Mesenchymal stem cell (in vitro differentiated cells and primary cell): ENCODE measurements at regions not wholly inside any gene's neighbourhood (a gene's known extent, or its start where the extent isn't known, plus 50 kb on each side); places are given as distances from the start of the nearest gene placed in this dataset.
"Not testable (repeated sequence)": the region's sequence is repeated elsewhere in the genome, so short reads cannot be mapped to it uniquely, and the experiment has no call there.

ENCODE experiments used
- DNase-seq: peaks from one replicate; pipeline ENCODE4 v3.0.0-alpha.2; 2013
- H2AFZ ChIP-seq: one replicate; pipeline ENCODE4 v1.6.1; 2013; ENCODE audit warnings: low read depth, mild to moderate bottlenecking, control low read depth, inconsistent platforms, low read length, moderate library complexity
- H2AK5ac ChIP-seq: 2 replicates; pipeline ENCODE4 v1.6.1; 2013; ENCODE audit warnings: low read length, moderate library complexity, mild to moderate bottlenecking, inconsistent platforms; ENCODE audit not compliant: severe bottlenecking
- H2BK120ac ChIP-seq: one replicate; pipeline ENCODE4 v1.6.1; 2013; ENCODE audit warnings: low read depth, mild to moderate bottlenecking, inconsistent platforms, low read length, moderate library complexity
- H2BK12ac ChIP-seq, 2 experiments: one replicate each; pipeline ENCODE4 v1.6.1; 2013; ENCODE audit warnings: inconsistent platforms in 2 of 2, low read length in 2 of 2, mild to moderate bottlenecking in 2 of 2, moderate library complexity in 2 of 2, control low read depth in 1 of 2
- H2BK15ac ChIP-seq: one replicate; pipeline ENCODE4 v1.6.1; 2013; ENCODE audit warnings: mild to moderate bottlenecking, low read depth, inconsistent platforms; ENCODE audit not compliant: poor library complexity, severe bottlenecking
- H2BK5ac ChIP-seq: 2 replicates; pipeline ENCODE4 v1.6.1; 2013; ENCODE audit warnings: low read depth, mild to moderate bottlenecking, low read length, control low read depth, inconsistent platforms; ENCODE audit not compliant: poor library complexity, severe bottlenecking
- H3K14ac ChIP-seq, 2 experiments: one replicate each; pipeline ENCODE4 v1.6.1; 2013; ENCODE audit warnings: inconsistent platforms in 2 of 2, low read length in 2 of 2, control low read depth in 1 of 2, mild to moderate bottlenecking in 1 of 2, moderate library complexity in 1 of 2
- H3K18ac ChIP-seq, 2 experiments: one replicate each; pipeline ENCODE4 v1.6.1; 2013; ENCODE audit warnings: inconsistent platforms in 2 of 2, low read length in 2 of 2, control low read depth in 1 of 2, low read depth in 1 of 2, mild to moderate bottlenecking in 1 of 2
- H3K23ac ChIP-seq, 2 experiments: one replicate each; pipeline ENCODE4 v1.6.1; 2013; ENCODE audit warnings: inconsistent platforms in 2 of 2, low read length in 2 of 2, mild to moderate bottlenecking in 2 of 2, moderate library complexity in 2 of 2, control low read depth in 1 of 2
- H3K27ac ChIP-seq: 2 replicates; pipeline ENCODE4 v1.5.1; 2013; ENCODE audit warnings: mild to moderate bottlenecking, moderate library complexity, low read length, control low read depth, inconsistent platforms; ENCODE audit not compliant: poor library complexity, severe bottlenecking
- H3K27me3 ChIP-seq, 2 experiments: 2 replicates each; pipeline versions ENCODE4 v1.6.1 to v1.7.0; 2013; ENCODE audit warnings: low read length in 2 of 2, mild to moderate bottlenecking in 2 of 2, moderate library complexity in 2 of 2, control low read depth in 1 of 2, inconsistent platforms in 1 of 2; ENCODE audit not compliant: control insufficient read depth in 1 of 2, insufficient read depth in 1 of 2
- H3K36me3 ChIP-seq, 2 experiments: 2 replicates each; pipeline versions ENCODE4 v1.6.1 to v1.7.0; 2013; ENCODE audit warnings: low read length in 2 of 2, control low read depth in 1 of 2, inconsistent platforms in 1 of 2, low read depth in 1 of 2, mild to moderate bottlenecking in 1 of 2; ENCODE audit not compliant: insufficient read depth in 2 of 2, control insufficient read depth in 1 of 2
- H3K4ac ChIP-seq, 2 experiments: one replicate each; pipeline ENCODE4 v1.6.1; 2013; ENCODE audit warnings: inconsistent platforms in 2 of 2, low read length in 2 of 2, mild to moderate bottlenecking in 2 of 2, moderate library complexity in 2 of 2, control low read depth in 1 of 2, low read depth in 1 of 2
- H3K4me1 ChIP-seq: 2 replicates; pipeline ENCODE4 v1.6.1; 2013; ENCODE audit warnings: low read depth, low read length, control low read depth; ENCODE audit not compliant: control insufficient read depth, insufficient read depth
- H3K4me2 ChIP-seq: 2 replicates; pipeline ENCODE4 v1.6.1; 2013; ENCODE audit warnings: low read length, mild to moderate bottlenecking, inconsistent platforms; ENCODE audit not compliant: poor library complexity, severe bottlenecking
- H3K4me3 ChIP-seq, 2 experiments: 2 replicates each; pipeline versions ENCODE4 v1.5.1 to v1.7.0; 2013; ENCODE audit warnings: low read length in 2 of 2, mild to moderate bottlenecking in 2 of 2, control low read depth in 1 of 2, low read depth in 1 of 2; ENCODE audit not compliant: insufficient read depth in 1 of 2
- H3K79me1 ChIP-seq: replicated peaks from 2 replicates; pipeline ENCODE4 v1.6.1; 2013; ENCODE audit warnings: mild to moderate bottlenecking, control low read depth, low read length, inconsistent platforms; ENCODE audit not compliant: poor library complexity, severe bottlenecking
- H3K9ac ChIP-seq: 2 replicates; pipeline ENCODE4 v1.7.0; 2013; ENCODE audit warnings: mild to moderate bottlenecking, low read length, moderate library complexity
- H3K9me3 ChIP-seq: 2 replicates; pipeline ENCODE4 v1.7.0; 2013; ENCODE audit warnings: mild to moderate bottlenecking, low read length; ENCODE audit not compliant: control insufficient read depth
- H4K8ac ChIP-seq: one replicate; pipeline ENCODE4 v1.6.1; 2013; ENCODE audit warnings: inconsistent platforms, mild to moderate bottlenecking, low read length, moderate library complexity
- H4K91ac ChIP-seq: one replicate; pipeline ENCODE4 v1.6.1; 2013; ENCODE audit warnings: mild to moderate bottlenecking, low read length, inconsistent platforms
- WGBS: methylation state at CpG from one replicate; pipeline ENCODE4 v1.1.7; 2013; ENCODE audit warnings: mixed read lengths; 5-methylcytosine and 5-hydroxymethylcytosine counted together

GRCh38 chr15:34512628-34513027 is 70.8 kb downstream of the GOLGA8B start:
- no peak overlapping the region for H2BK15ac ChIP-seq
- no peak overlapping the region for H3K27ac ChIP-seq
- no peak overlapping the region for H2AK5ac ChIP-seq
- H2BK12ac ChIP-seq = no peak overlapping the region
- 43% methylated on average over 4 of the region's 4 CpGs for WGBS
- no peak overlapping the region for H3K9ac ChIP-seq
- H3K4me1 ChIP-seq = peaks cover 10% of the 10 kb centered on the region
- no peak overlapping the region for H3K4me2 ChIP-seq
- no peak overlapping the region for H4K91ac ChIP-seq
- H3K36me3 ChIP-seq = no peaks in the 10 kb centered on the region
- H3K23ac ChIP-seq = no peak overlapping the region
- H3K18ac ChIP-seq = no peak overlapping the region
- no peak overlapping the region for H3K14ac ChIP-seq
- no peaks in the 10 kb centered on the region for H3K79me1 ChIP-seq
- no peak overlapping the region for H2BK120ac ChIP-seq
- no peak overlapping the region for H2AFZ ChIP-seq
- H4K8ac ChIP-seq = no peak overlapping the region
- H2BK5ac ChIP-seq = no peak overlapping the region
- H3K4me3 ChIP-seq = no peak overlapping the region
- no peaks in the 10 kb centered on the region for H3K9me3 ChIP-seq
- no peak for DNase-seq
- H3K27me3 ChIP-seq = peaks cover 12 to 18% of the 10 kb centered on the region in 2 experiments
- H3K4ac ChIP-seq = no peak overlapping the region

GRCh38 chr15:34501131-34501530 is 63.5 kb upstream of the GOLGA8A start:
- Histone ChIP-seq H3K23ac (no peak overlapping the region), H2BK15ac (no peak overlapping the region), H2BK12ac (no peak overlapping the region), H3K27me3 (peaks cover 6% of the 10 kb centered on the region in 2 experiments), H2AFZ (no peak overlapping the region), H3K9me3 (no peaks in the 10 kb centered on the region), H3K4me1 (no peaks in the 10 kb centered on the region), H2AK5ac (no peak overlapping the region), H3K4me3 (no peak overlapping the region), H2BK120ac (no peak overlapping the region), H4K8ac (no peak overlapping the region), H3K4me2 (no peak overlapping the region), H3K79me1 (no peaks in the 10 kb centered on the region), H3K18ac (no peak overlapping the region), H4K91ac (no peak overlapping the region), H3K36me3 (no peaks in the 10 kb centered on the region), H3K27ac (no peak overlapping the region), H3K14ac (no peak overlapping the region), H3K4ac (no peak overlapping the region), H3K9ac (no peak overlapping the region), H2BK5ac (no peak overlapping the region)
- DNase-seq = no peak
- WGBS = 89% methylated on average over 3 of the region's 4 CpGs

DNA sequence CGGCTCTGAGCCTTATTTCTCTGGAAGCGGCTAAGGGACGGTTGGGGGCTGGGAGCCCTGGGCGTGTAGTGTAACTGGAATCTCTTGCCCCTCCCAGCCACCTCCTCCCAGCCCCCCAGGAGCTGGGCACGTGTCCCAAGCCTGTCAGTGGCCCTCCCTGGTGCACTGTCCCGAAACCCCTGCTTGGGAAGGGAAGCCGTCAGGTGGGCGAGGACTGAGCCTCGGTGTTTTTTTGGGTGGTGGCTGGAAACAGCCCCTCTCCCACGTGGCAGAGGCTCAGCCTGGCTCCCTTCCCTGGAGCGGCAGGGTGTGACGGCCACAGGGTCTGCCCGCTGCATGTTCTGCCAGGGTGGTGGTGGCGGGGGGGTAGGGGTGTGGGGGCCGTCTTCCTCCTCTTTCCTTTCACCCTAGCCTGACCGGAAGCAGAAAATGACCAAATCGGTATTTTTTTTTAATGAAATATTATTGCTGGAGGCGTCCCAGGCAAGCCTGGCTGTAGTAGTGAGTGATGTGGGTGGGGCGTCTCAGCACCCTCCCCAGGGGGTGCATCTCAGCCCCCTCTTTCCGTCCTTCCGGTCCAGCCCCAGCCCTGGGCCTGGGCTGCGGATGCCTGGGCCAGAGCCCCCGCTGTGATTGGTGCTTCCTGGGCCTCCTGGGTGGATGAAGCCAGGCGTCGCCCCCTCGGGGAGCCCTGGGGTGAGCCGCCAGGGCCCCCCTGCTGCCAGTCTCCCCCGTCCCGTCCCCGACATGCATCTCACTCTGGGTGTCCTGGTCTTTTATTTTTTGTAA is 58.8 kb upstream of the GOLGA8A start:
- H3K36me3 ChIP-seq = no peaks in the 10 kb centered on the region
- no peak overlapping the region for H2BK12ac ChIP-seq
- H2BK120ac ChIP-seq = no peak overlapping the region
- H2AFZ ChIP-seq = no peak overlapping the region
- H3K4ac ChIP-seq = no peak overlapping the region
- H2BK15ac ChIP-seq = no peak overlapping the region
- peaks cover 3% of the 10 kb centered on the region for H3K9me3 ChIP-seq
- H2AK5ac ChIP-seq = no peak overlapping the region
- no peak overlapping the region for H2BK5ac ChIP-seq
- no peak overlapping the region for H3K27ac ChIP-seq
- H3K4me2 ChIP-seq = no peak overlapping the region
- DNase-seq = no peak
- H3K4me3 ChIP-seq = no peak overlapping the region
- no peak overlapping the region for H3K18ac ChIP-seq
- peaks cover 35 to 52% of the 10 kb centered on the region in 2 experiments for H3K27me3 ChIP-seq
- no peak overlapping the region for H3K9ac ChIP-seq
- no peak overlapping the region for H4K8ac ChIP-seq
- no peak overlapping the region for H3K23ac ChIP-seq
- no peak overlapping the region for H4K91ac ChIP-seq
- no peaks in the 10 kb centered on the region for H3K79me1 ChIP-seq
- WGBS = 55% methylated on average over 11 of the region's 30 CpGs
- no peak overlapping the region for H3K14ac ChIP-seq
- H3K4me1 ChIP-seq = peaks cover 8% of the 10 kb centered on the region

DNA sequence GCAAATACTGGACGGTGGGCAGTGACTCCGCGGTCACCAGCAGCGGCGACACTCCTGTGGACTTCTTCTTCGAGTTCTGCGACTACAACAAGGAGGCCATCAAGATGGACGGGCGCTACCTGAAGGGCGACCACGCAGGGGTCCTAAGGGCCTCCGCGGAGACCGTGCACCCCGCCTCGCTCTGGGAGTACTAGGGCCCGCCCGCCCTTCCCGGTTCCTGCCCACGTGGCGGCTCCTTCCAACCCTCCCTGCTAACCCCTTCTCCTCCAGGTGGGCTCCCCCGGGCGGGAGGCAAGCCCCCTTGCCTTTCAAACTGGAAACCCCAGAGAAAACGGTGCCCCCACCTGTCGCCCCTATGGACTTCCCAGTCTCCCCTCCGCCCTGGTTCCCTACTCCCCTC is 58.1 kb upstream of the GOLGA8A start:
- H3K14ac ChIP-seq, H3K4me2 ChIP-seq, H4K8ac ChIP-seq, H3K9me3 ChIP-seq, H3K79me1 ChIP-seq, H2BK12ac ChIP-seq, H3K4me3 ChIP-seq, H3K23ac ChIP-seq, H3K4ac ChIP-seq, H2BK5ac ChIP-seq, H2AK5ac ChIP-seq, H2BK120ac ChIP-seq, H4K91ac ChIP-seq, H2BK15ac ChIP-seq, H3K27ac ChIP-seq, H2AFZ ChIP-seq, H3K36me3 ChIP-seq, H3K4me1 ChIP-seq, H3K18ac ChIP-seq, H3K9ac ChIP-seq, DNase-seq: not testable (repeated sequence)
- 89% methylated on average over 23 of the region's 26 CpGs for WGBS
- peaks cover 38 to 59% of the 10 kb centered on the region in 2 experiments for H3K27me3 ChIP-seq
